Activated naive CD8-positive, alpha-beta T cell treated with anti-CD3 and anti-CD28 coated beads for 36 hours (primary cell): ENCODE measurements at regions not wholly inside any gene's neighbourhood (a gene's known extent, or its start where the extent isn't known, plus 50 kb on each side); places are given as distances from the start of the nearest gene placed in this dataset.
"Not testable (repeated sequence)": the region's sequence is repeated elsewhere in the genome, so short reads cannot be mapped to it uniquely, and the experiment has no call there.

ENCODE experiments used
- DNase-seq: peaks from one replicate; pipeline ENCODE4 v3.0.0; 2021
- H3K27ac Mint-ChIP-seq: one replicate; pipeline ENCODE4 v1.8.0; 2022; ENCODE audit warnings: mild to moderate bottlenecking, moderate library complexity, mixed read lengths
- H3K27me3 Mint-ChIP-seq: one replicate; pipeline ENCODE4 v1.8.0; 2022; ENCODE audit warnings: mild to moderate bottlenecking, mixed read lengths
- H3K36me3 Mint-ChIP-seq: one replicate; pipeline ENCODE4 v1.8.0; 2021; ENCODE audit warnings: mild to moderate bottlenecking, mixed read lengths
- H3K4me1 Mint-ChIP-seq: one replicate; pipeline ENCODE4 v1.8.0; 2021; ENCODE audit warnings: mixed read lengths
- H3K4me3 Mint-ChIP-seq: one replicate; pipeline ENCODE4 v1.8.0; 2022; ENCODE audit warnings: mild to moderate bottlenecking, moderate library complexity, mixed read lengths
- H3K9me3 Mint-ChIP-seq: one replicate; pipeline ENCODE4 v1.8.0; 2022; ENCODE audit warnings: mixed read lengths

- H3K36me3 Mint-ChIP-seq, result no peaks in the 10 kb centered on the region
- no peak overlapping the region for H3K27ac Mint-ChIP-seq
- peaks cover 3% of the 10 kb centered on the region for H3K27me3 Mint-ChIP-seq
- no peak overlapping the region for H3K4me3 Mint-ChIP-seq
- DNase-seq, result no peak
- no peaks in the 10 kb centered on the region for H3K4me1 Mint-ChIP-seq
- H3K9me3 Mint-ChIP-seq, result peaks cover 1% of the 10 kb centered on the region
Measured at GRCh38 chr10:111612273-111612672, 535.4 kb downstream of the ADRA2A start.

- Mint-ChIP-seq H3K27me3 (no peaks in the 10 kb centered on the region), H3K4me1 (no peaks in the 10 kb centered on the region), H3K27ac (no peak overlapping the region), H3K36me3 (no peaks in the 10 kb centered on the region), H3K9me3 (peaks cover 4% of the 10 kb centered on the region), H3K4me3 (no peak overlapping the region)
- DNase-seq, result no peak
Measured at GRCh38 chr10:111634191-111634590, 549.4 kb downstream of the GPAM start.

GRCh38 chr10:111646021-111646420 lies 537.5 kb downstream of the GPAM start:
- Mint-ChIP-seq H3K4me3 (no peak overlapping the region), H3K4me1 (no peaks in the 10 kb centered on the region), H3K36me3 (no peaks in the 10 kb centered on the region), H3K27me3 (peaks cover 4% of the 10 kb centered on the region), H3K27ac (no peak overlapping the region), H3K9me3 (peaks cover 13% of the 10 kb centered on the region)
- no peak for DNase-seq

GRCh38 chr10:111648046-111648445 lies 535.5 kb downstream of the GPAM start:
- Mint-ChIP-seq H3K9me3 (peaks cover 16% of the 10 kb centered on the region), H3K4me1 (no peaks in the 10 kb centered on the region), H3K4me3 (no peak overlapping the region), H3K36me3 (no peaks in the 10 kb centered on the region), H3K27ac (no peak overlapping the region), H3K27me3 (peaks cover 4% of the 10 kb centered on the region)
- DNase-seq, result no peak

- not testable (repeated sequence) for H3K4me1 Mint-ChIP-seq, H3K27me3 Mint-ChIP-seq, DNase-seq, H3K36me3 Mint-ChIP-seq, H3K27ac Mint-ChIP-seq, H3K4me3 Mint-ChIP-seq
- peaks cover 16% of the 10 kb centered on the region for H3K9me3 Mint-ChIP-seq
Measured at GRCh38 chr10:111649080-111649479, 534.5 kb downstream of the GPAM start.

- H3K27ac Mint-ChIP-seq, result no peak overlapping the region
Measured at GRCh38 chr10:111650088-111650487, 533.5 kb downstream of the GPAM start.

GRCh38 chr10:111656066-111656465 lies 527.5 kb downstream of the GPAM start:
- H3K27ac Mint-ChIP-seq, result no peak overlapping the region
- no peak for DNase-seq
- no peaks in the 10 kb centered on the region for H3K4me1 Mint-ChIP-seq
- H3K9me3 Mint-ChIP-seq, result peaks cover 4% of the 10 kb centered on the region
- no peaks in the 10 kb centered on the region for H3K36me3 Mint-ChIP-seq
- peaks cover 3% of the 10 kb centered on the region for H3K27me3 Mint-ChIP-seq
- no peak overlapping the region for H3K4me3 Mint-ChIP-seq

More at GRCh38 chr10:111650088-111650487, 533.5 kb downstream of the GPAM start:
- H3K4me3 Mint-ChIP-seq, result no peak overlapping the region
- H3K36me3 Mint-ChIP-seq, result no peaks in the 10 kb centered on the region
- H3K4me1 Mint-ChIP-seq, result no peaks in the 10 kb centered on the region
- peak; percentile 1 for DNase-seq
- peaks cover 7% of the 10 kb centered on the region for H3K27me3 Mint-ChIP-seq
- H3K9me3 Mint-ChIP-seq, result peaks cover 16% of the 10 kb centered on the region

- Mint-ChIP-seq H3K27ac (no peak overlapping the region), H3K27me3 (no peaks in the 10 kb centered on the region), H3K4me3 (no peak overlapping the region), H3K9me3 (no peaks in the 10 kb centered on the region), H3K4me1 (no peaks in the 10 kb centered on the region), H3K36me3 (no peaks in the 10 kb centered on the region)
- no peak for DNase-seq
Measured at GRCh38 chr10:111677759-111678158, 505.8 kb downstream of the GPAM start.

GRCh38 chr10:111686796-111687195 lies 496.8 kb downstream of the GPAM start:
- Mint-ChIP-seq H3K27me3 (no peaks in the 10 kb centered on the region), H3K27ac (no peak overlapping the region), H3K36me3 (no peaks in the 10 kb centered on the region)

GRCh38 chr10:111698711-111699110 lies 484.9 kb downstream of the GPAM start:
- H3K36me3 Mint-ChIP-seq, result no peaks in the 10 kb centered on the region
- no peak for DNase-seq
- H3K4me3 Mint-ChIP-seq, result no peak overlapping the region
- no peak overlapping the region for H3K27ac Mint-ChIP-seq
- no peaks in the 10 kb centered on the region for H3K4me1 Mint-ChIP-seq
- peaks cover 1% of the 10 kb centered on the region for H3K9me3 Mint-ChIP-seq
- no peaks in the 10 kb centered on the region for H3K27me3 Mint-ChIP-seq

More at GRCh38 chr10:111686796-111687195, 496.8 kb downstream of the GPAM start:
- peaks cover 3% of the 10 kb centered on the region for H3K9me3 Mint-ChIP-seq
- H3K4me3 Mint-ChIP-seq, result no peak overlapping the region
- no peaks in the 10 kb centered on the region for H3K4me1 Mint-ChIP-seq
- DNase-seq, result no peak

GRCh38 chr10:111703986-111704385 lies 479.6 kb downstream of the GPAM start:
- Mint-ChIP-seq H3K9me3 (no peaks in the 10 kb centered on the region), H3K36me3 (no peaks in the 10 kb centered on the region), H3K4me1 (no peaks in the 10 kb centered on the region), H3K27me3 (no peaks in the 10 kb centered on the region), H3K27ac (no peak overlapping the region), H3K4me3 (no peak overlapping the region)
- no peak for DNase-seq

GRCh38 chr10:111705021-111705420 lies 478.5 kb downstream of the GPAM start:
- no peaks in the 10 kb centered on the region for H3K27me3 Mint-ChIP-seq
- H3K36me3 Mint-ChIP-seq, result no peaks in the 10 kb centered on the region
- H3K4me3 Mint-ChIP-seq, result no peak overlapping the region
- no peak for DNase-seq
- H3K27ac Mint-ChIP-seq, result no peak overlapping the region
- H3K9me3 Mint-ChIP-seq, result no peaks in the 10 kb centered on the region
- H3K4me1 Mint-ChIP-seq, result no peaks in the 10 kb centered on the region

- no peaks in the 10 kb centered on the region for H3K36me3 Mint-ChIP-seq
- no peak overlapping the region for H3K27ac Mint-ChIP-seq
- DNase-seq, result no peak
- H3K27me3 Mint-ChIP-seq, result no peaks in the 10 kb centered on the region
- no peak overlapping the region for H3K4me3 Mint-ChIP-seq
- no peaks in the 10 kb centered on the region for H3K4me1 Mint-ChIP-seq
- H3K9me3 Mint-ChIP-seq, result no peaks in the 10 kb centered on the region
Measured at GRCh38 chr10:111706331-111706730, 477.2 kb downstream of the GPAM start.

- H3K27me3 Mint-ChIP-seq, result no peaks in the 10 kb centered on the region
- no peak overlapping the region for H3K4me3 Mint-ChIP-seq
- H3K27ac Mint-ChIP-seq, result no peak overlapping the region
- DNase-seq, result no peak
- H3K9me3 Mint-ChIP-seq, result no peaks in the 10 kb centered on the region
- no peaks in the 10 kb centered on the region for H3K4me1 Mint-ChIP-seq
- no peaks in the 10 kb centered on the region for H3K36me3 Mint-ChIP-seq
Measured at GRCh38 chr10:111707076-111707475, 476.5 kb downstream of the GPAM start.

GRCh38 chr10:111709603-111710002 lies 474.0 kb downstream of the GPAM start:
- DNase-seq, result no peak
- H3K9me3 Mint-ChIP-seq, result peaks cover 1% of the 10 kb centered on the region
- no peak overlapping the region for H3K27ac Mint-ChIP-seq
- H3K27me3 Mint-ChIP-seq, result no peaks in the 10 kb centered on the region
- no peaks in the 10 kb centered on the region for H3K4me1 Mint-ChIP-seq
- no peak overlapping the region for H3K4me3 Mint-ChIP-seq
- no peaks in the 10 kb centered on the region for H3K36me3 Mint-ChIP-seq

GRCh38 chr10:111716032-111716431 lies 467.5 kb downstream of the GPAM start:
- no peaks in the 10 kb centered on the region for H3K36me3 Mint-ChIP-seq
- no peaks in the 10 kb centered on the region for H3K4me1 Mint-ChIP-seq
- H3K27me3 Mint-ChIP-seq, result no peaks in the 10 kb centered on the region
- no peak overlapping the region for H3K27ac Mint-ChIP-seq
- no peak overlapping the region for H3K4me3 Mint-ChIP-seq
- peaks cover 7% of the 10 kb centered on the region for H3K9me3 Mint-ChIP-seq
- no peak for DNase-seq

- no peaks in the 10 kb centered on the region for H3K4me1 Mint-ChIP-seq
- no peaks in the 10 kb centered on the region for H3K36me3 Mint-ChIP-seq
- no peak for DNase-seq
- H3K27ac Mint-ChIP-seq, result no peak overlapping the region
- no peak overlapping the region for H3K4me3 Mint-ChIP-seq
- no peaks in the 10 kb centered on the region for H3K27me3 Mint-ChIP-seq
- no peaks in the 10 kb centered on the region for H3K9me3 Mint-ChIP-seq
Measured at GRCh38 chr10:111724121-111724520, 459.4 kb downstream of the GPAM start.
